Epidermal melanocyte (primary cell): ENCODE measurements at regions not wholly inside any gene's neighbourhood (a gene's known extent, or its start where the extent isn't known, plus 50 kb on each side); places are given as distances from the start of the nearest gene placed in this dataset.

Experiments used
- DNase-seq: peaks from one replicate; pipeline ENCODE4 v3.0.0; 2011; ENCODE audit warnings: low spot score; ENCODE audit not compliant: insufficient read length

DNA sequence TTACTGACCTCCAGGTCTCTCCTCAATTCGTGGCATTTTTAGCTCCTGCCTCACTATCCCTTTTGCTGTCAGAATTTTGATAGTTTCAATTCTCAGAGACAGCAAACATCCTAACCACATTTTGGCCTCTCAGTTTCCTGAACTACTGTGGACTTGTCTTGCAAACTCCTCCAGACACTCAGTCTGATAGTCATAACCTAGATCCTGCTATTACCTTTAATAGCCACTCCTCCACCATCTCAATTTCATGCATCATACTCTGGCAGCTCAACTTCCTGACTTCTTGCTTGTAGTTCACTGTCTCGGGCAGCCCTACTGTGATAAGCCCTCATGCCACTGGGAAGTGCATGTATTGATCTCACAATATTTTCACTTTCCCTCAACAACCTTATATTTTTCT lies 481.8 kb upstream of the CDH18 start:
- DNase-seq, result no peak

DNA sequence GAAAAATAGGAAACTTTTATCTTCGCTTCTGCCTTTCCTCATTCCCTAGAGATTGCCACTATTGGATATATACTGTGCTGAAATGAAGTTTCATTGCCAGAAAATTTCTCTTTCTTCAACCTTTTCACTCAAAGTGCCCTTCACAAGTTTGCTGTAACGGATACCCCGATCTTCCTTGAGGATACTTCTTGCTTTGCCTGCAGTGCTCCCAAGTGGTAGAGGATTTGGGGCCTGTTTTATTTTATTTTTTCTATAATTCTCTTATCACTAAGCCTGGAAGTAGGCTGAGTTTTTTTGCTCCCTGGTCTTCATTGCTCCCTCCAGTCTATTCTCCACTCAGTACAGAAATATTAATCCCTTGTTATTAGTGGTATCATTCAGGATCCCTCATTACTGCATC lies 481.4 kb upstream of the CDH18 start:
- DNase-seq, result no peak

DNA sequence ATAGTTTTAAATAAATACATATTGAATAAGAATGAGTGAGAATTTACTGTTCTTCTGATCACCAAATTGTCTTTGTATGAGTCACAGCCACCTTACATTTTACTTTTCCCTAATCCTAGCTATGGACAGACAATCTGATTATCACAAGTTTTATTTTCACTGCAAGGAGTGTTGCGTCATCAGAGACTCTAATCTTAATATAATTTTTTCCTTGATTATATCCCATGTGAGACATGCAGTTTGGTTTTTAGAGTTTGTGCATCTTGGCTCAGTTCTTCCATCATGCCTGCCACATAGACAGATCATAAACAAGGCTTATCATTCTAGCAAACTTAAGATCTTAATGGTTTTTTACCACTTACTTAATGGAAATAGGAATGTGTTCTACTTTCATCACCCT lies 478.5 kb upstream of the CDH18 start:
- DNase-seq, result no peak

DNA sequence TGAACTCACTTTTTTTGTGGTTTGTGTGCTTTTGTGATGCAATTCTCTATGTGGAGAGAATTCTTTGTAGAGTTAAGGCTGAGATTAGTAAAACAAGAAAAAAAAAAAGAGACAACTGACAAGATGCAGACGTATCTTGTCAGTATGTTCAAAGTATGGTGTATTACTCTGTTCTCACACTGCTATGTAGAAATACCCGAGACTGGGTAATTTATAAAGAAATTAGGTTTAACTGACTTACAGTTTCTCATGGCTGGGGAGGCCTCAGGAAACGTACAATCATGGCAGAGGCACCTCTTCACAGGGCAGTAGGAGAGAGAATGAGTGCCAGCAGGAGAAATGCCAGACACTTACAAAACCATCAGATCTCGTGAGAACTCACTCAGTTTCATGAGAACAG lies 475.2 kb upstream of the CDH18 start:
- DNase-seq, result no peak

DNA sequence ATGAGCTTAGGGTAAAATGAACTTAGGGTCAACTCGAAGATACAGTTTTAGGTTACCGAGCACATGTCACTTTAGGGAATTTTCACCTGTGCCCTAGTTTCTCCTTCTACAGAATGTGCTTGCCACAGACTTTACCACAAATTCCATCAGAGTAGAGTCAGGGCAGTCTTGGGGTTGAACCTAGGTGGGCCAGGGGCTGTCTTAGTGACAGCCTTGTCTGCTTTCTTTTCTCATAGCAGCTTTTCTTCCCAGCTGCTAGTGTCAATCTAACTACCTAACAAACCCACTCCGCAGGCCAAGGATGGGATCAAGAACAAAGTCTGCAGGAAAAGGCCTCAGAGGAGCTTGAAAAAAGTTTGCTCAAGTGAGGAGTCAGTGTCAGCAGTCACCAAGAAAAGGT lies 458.1 kb upstream of the CDH18 start:
- DNase-seq, result no peak

DNA sequence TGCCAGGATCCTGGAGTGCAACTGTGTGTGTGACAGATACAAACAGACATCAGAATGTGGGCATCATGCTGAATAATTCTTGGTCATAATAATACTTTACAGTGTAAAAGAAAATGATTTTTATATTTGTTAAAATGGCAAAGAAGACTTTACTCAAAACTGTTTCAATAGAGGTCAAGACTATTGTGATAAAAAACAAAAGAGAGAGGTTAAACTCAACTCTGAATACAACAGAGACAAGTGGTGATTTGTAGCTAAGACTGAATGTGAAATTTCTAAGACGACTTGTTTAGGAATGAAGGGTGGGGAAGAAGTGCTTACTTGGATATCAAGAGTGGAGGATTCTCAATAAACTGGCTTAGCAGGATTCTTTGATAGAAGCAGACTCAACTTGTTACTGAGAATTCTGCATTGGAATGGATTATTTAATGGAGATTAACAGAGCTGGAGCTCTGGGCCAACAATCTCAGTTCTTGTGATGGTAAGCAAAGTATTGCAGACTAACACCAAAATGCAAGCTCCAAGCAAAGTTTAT lies 457.4 kb upstream of the CDH18 start:
- DNase-seq, result no peak

DNA sequence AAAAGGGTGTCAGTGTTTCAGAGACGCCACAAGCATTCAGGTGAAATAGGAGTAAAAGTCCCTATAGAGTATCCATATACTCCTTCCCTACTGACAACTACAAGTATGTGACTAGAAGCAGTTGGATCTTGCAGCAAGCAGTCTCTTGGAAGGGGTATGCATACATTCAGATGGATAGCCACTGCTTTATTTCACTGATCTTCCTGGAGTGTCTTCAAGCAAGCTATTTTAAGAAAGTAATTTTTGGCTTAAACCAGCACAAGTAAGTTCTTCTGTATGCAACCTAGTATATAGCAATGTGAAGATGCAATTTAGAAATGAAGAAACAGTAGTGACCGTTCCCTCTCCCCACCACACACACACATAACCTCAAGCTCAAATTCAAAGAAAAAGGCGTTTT lies 446.8 kb upstream of the CDH18 start:
- DNase-seq, result no peak

DNA sequence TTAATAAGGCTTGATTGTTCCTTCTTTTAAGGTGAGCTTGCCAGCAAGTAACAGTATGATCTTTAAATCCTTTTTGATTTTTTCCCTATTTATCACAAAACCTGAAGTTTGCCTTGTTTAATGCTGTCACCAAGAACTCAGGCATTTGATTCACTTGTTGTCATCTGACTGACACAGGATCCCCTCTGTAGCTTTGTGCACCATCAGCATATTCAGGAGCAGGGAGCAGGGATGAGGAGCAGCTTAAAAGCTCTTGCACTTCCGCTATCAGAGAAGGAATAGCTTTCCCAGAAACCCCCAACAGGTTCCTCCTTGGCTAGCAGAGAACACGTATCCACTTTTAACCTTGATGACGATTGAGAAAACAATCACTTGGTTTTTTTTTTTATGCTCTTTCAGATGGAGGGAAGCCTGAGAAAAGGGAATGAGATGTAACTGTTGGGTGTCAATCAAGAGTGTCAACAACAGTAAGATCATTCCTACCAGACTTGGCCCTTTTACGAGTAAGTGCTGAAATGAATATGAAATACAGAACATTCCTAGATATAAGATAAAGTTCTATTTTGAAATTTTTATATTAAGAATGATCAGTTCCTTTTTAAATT lies 433.1 kb upstream of the CDH18 start:
- DNase-seq, result no peak
